GM21737 (cell line): ENCODE measurements at regions not wholly inside any gene's neighbourhood (a gene's known extent, or its start where the extent isn't known, plus 50 kb on each side); places are given as distances from the start of the nearest gene placed in this dataset.
"Not testable (repeated sequence)": the region's sequence is repeated elsewhere in the genome, so short reads cannot be mapped to it uniquely, and the experiment has no call there.

Source experiments
- ATAC-seq: cut with Tn5 transposase; IDR thresholded peaks from one replicate; pipeline ENCODE4 v1.9.1; 2021; ENCODE audit warnings: mild to moderate bottlenecking, moderate library complexity; ENCODE audit not compliant: unreplicated experiment

DNA sequence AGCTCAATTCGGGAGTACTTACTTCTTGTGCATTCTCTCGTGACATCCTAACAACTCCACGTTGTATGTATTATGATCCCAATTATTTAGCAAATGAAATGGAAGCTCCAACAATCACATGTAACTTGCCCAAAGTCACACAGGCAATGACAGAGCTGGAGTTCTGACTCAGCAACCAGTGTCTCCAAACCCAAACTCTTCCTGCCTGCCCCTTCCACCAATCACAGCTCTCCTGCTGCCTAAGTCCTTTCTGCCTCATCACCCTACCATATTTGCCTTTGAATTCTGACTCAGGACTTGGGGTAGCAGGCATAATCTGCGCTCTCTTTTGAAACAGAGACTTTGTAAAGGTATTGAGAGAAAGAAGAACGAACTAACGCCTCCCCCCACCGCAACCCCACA, 245.2 kb upstream of the MAF start:
- ATAC-seq, result no peak

DNA sequence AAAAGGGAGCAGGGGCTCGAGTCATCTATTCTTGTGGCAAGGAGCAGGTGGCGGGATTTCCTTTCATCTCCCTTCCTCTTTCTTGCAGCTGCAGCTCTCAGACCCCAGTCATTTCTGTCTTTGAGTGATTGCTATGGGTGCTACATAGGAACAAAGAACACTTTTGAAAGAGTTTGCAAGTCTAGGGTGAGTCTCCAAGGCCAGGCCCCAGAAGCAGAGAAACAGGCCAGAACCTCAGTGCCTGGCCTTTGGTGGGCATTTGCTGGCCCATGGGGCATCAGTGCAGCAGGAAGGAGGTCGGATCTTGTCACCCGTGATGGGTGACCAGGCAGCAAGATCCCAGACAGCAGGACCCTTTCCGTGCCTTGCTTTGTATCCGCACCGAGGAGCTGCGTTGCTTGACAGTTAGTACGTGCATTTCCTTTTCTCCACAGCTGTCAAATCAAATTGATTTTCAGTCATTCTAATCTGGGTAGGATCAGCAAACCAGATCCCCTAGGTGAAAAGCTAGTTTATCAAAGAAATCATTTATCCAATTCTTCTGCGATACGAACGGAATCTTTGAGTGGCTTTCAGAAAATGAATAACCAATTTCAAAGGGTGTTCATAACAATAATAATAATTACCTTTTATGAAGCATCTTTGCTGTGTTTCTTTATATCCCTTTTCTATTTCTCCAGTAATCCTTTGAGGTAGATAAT, 244.6 kb upstream of the MAF start:
- ATAC-seq, result peak; percentile 70

DNA sequence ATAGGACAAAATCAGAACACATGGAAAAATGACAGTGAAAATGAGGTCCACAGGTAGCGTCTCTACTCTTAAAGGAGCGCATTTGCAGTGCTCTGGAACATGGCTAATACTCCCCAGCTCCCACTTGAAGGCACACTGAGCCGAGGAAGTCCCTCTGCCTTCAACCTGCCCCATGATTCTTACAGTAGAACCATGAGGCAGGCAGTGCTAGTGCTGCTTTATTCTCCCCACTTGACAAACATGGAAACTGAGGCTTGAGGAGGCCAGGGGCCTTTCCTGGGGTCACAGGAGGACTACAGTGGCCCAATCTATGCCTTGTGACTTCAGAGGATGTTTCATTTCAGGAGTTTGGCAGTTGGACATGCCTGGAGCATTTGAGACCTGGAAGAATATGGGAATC, 244.1 kb upstream of the MAF start:
- ATAC-seq, result no peak

DNA sequence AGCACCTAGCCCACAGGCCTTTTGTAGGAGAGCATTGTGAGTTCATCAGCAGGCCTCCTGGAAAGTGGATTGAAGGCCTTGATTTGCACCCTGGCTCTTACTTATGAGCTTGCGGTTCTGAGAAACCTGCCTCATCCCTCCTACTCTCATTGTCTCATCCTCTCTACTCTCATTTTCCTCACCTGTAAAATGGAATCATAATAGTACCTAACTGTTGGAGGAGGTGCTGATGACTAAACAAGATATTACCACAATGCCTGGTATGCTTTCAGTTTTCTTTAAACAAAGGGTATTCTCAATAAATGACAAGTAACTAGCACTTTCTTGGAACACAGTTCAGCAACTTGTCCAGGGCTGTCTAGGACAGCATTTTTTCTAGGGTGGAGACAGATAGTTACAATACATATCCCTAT, 243.1 kb upstream of the MAF start:
- no peak for ATAC-seq

DNA sequence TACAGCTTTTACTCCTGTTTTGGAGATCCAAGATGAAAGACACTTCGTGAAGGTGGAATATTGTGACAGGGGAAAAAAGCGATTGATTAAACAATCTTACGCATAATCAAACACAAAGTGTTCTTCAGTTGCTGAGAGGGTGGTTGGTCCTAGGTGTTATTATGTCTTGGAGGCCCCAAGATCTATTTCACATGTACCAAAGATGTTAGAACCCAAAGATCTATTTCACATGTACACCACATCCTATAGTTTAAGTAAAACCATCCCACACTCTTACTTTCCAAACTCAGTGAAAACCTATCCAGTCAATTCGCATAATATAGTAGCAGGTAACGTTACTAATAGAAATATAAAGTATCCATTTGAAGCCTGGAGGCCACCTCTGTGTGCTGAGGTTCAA, 242.6 kb upstream of the MAF start:
- no peak for ATAC-seq

DNA sequence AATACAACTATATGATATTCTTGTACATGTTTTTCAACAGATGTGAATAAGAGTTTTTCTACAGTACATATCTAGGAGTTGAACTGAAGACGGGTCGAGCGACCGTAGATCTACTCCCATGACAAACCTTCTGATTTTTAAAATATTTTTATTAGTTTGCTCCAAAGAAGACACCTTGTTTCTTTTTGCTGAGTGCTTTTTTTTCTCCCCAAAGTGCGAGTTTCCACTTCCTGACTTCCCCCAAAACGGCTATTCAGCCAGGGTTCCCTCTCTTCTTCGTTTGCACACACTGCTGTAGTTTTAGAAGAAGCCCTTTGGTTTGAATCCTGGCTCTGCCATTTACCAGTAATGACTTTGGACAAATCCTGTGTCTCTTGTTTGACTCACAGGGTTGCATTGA, 241.7 kb upstream of the MAF start:
- ATAC-seq, result no peak

DNA sequence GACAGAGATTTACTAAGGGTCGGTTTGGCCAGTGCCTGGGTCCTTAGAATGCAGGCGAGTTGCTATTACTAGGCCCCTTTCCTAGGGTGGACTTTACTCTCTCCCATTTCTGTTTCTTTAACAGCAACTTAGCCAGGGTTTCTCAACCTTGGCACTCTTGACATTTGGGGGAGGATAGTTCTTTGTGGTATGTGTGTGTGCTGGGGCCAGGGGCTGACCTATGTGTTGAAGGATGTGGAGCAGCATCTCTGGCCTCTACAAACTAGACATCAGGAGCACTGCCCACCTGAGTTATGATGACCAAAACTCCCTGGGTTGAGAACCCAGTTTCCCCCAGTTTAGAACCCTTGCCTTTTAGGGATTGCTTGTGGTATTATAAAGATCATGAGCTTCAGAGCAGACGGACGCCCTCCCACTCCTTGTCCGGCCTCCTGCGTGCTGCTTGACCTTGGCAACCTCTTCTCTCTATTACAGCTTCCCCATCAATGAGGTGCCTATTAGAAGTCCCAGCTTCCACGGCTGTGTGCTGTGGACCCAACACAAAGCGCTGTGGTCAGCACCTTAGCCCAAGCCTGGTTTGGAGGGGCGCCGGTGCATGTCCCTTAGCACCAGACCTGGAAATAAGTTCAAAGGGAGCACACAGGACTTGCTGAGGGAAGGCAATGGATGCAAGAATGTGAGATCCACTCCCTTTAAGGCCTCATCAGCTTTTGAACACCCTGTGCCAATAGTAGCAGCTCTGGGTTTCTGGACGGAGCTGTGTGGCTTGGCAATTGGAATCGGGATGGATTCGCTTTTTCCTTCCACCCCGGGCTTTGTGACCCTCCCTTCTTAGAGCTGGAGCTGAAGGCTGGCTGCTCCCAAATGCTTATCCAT, 239.2 kb upstream of the MAF start:
- no peak for ATAC-seq

DNA sequence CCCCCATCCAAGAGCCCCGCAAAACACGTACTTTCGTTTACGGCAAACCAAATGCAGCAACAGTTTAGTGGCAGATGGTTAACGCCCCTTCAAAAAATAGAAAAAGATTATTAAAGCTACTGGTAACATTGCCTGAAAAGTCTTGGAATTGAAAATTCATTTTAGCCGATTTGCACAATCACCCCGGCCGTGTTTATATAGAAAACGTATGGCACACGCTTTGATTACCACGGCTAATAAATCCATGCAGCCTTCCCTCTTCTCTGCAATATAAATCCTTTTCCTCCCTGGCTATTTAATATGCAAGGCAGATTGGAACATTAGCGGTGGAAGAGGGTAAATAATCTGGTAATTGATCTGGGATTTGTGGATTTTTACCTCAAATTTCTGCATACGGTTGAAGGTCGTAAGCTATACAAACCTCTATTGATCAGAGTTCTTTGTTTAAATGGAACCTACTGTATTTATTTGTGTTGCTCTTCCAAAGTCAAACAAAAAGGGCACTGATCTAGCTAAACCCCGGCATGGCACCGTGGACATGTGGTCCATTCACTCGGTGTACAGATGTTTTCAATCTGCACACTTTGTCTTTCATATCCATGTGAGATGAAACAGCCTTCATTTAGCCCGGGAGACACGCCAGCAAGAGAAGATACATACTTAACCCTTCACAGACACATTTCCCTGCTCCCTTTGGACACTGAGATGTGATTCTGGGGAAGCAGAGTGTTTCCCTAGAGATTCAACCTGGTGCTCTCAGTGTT, 238.1 kb upstream of the MAF start:
- no peak for ATAC-seq

DNA sequence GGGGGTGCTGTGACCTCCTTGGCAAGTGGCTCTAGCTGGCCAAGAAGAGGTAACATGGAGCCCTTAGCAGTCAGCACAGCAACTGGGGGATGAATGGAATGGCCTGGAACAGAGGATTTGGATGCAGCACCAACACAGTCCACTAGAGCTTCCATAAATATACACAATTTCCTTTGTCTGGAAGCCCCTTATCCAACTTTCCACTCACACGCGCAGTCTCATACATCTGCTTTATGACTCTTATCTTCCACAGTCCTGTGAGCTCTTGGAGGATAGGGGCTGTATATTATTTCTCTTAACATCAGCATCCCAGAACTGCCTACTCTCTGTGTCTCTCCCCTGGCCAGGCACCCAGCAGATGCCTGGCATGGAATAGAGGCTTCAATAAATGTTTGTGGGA, 235.6 kb upstream of the MAF start:
- no peak for ATAC-seq

DNA sequence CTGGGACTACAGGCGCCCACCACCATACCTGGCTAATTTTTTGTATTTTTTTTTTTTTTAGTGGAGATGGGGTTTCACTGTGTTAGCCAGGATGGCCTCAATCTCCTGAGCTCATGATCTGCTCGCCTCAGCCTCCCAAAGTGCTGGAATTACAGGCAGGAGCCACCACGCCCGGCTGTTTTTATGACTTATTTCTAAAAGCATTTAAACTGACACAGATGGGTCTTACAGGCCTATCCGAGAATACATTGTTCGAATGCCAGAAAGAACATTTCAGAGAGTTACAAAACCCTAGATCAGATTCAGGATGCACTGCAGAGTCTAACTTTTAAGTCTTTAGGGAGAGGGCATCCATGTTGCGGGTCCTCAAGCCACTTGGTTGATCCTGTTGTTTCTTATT, 234.7 kb upstream of the MAF start:
- ATAC-seq, result no peak

DNA sequence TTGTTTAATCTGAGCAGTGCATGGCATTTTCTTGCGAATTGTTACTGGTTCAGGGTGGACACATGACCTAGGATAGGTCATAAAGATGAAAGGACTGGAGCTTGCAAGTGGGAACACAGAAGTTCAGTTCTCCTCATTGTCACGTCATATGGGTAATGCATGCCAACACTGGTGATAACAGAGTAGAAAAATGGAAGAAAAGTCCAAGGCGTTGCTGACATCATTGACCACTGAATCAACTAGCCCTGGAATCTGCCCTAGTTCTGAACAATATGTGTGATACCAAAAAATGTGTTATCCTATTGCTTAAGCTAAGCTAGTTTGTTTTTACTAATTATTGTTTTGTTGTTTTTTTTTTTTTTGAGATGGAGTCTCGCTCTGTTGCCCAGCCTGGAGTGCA, 234.2 kb upstream of the MAF start:
- no peak for ATAC-seq

DNA sequence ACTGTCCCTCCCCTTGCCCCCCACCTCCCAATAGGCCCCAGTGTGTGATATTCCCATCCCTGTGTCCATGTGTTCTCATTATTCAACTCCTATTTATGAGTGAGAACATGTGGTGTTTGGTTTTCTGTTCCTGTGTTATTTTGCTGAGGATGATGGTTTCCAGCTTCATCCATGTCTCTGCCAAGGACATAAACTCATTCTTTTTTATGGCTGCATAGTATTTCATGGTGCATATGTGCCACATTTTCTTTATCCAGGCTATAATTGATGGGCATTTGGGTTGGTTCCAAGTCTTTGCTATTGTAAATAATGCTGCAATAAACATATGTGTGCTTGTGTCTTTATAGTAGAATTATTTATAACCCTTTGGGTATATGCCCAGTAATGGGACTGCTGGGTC, 233.5 kb upstream of the MAF start:
- ATAC-seq, result not testable (repeated sequence)

DNA sequence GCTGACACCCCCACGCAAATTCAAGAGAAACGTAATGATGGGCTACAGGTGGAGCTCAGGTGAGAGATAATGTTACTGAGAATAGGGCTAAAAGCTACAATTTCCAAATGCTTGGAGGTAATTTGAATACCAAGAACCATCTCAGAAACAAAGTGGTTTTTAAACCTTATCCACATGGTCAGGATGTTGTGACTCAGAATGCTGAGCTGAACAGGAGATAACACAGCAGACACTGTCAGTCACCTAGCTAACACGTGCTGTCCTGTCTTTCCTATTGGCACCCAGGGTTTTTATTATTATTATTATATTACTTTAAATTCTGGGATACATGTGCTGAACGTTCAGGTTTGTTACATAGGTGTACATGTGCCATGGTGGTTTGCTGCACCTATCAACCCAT, 233.0 kb upstream of the MAF start:
- ATAC-seq, result no peak

DNA sequence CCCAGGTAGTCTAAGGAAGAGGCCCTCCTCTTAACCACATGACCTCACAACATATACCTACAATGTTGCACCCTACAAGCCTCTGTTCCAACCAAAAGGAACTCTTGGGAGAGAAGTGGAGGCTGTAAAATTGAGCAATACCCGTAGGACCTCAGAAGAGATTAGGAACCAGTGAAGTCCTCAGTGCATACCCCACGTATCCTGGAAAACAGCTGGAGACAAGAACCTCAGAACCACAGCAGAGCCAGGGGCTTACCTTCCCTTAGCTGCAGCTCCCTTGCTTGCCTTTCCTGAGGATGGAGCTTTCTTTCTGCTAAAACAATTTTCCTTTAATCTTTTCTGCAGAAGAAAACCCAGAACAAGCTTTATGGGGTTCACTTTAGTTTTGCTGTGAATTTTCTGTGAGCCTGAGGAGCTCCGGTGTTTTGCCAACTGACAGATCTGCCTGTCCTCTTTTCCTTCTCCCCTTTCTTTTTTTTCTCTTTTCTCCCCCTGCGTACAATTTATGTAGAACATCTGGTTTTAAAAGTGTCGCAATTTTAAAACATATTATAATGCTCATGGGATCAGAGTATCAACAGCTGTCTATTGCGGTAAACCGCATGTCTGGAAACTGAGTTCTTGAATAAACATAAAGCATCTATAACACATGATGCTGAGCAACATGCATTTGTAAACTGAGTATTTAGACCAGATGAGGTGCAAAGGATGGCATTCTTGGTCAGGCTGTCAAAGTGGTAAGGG, 226.4 kb upstream of the MAF start:
- ATAC-seq, result no peak

DNA sequence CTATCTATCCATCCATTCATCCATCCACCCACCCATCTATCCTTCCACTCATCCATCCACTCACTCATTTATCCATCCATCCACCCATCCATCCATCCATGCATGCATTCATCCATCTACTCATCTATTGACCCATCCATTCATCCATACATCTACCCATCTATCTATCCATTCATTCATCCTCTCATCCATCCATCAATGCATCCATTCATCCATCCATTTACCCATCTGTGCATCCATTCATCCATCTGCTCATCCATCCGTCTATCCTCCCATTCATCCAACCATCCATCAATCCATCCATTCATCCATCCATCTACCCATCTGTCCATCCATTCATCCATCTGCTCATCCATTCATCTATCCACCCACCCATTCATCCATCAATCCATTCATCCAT, 224.5 kb upstream of the MAF start:
- no peak for ATAC-seq

DNA sequence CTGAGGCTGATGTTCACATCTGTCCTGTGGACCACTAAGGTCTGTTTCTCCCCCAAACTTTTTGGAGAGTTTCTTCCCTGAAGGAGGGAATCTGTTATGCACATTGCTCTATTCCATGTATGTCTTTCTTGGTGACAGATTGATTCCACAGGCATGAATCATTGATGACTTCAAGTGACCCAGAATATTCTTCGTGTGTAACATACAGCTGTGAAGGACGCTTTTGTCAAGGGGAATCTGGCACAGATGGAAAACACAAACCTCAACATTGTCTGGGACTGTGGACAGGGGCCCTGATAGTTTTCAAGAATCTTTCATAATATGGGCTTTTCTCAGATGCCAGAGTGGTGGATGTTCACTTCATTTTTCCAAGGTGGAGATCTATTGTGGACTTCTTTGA, 223.1 kb upstream of the MAF start:
- ATAC-seq, result no peak

DNA sequence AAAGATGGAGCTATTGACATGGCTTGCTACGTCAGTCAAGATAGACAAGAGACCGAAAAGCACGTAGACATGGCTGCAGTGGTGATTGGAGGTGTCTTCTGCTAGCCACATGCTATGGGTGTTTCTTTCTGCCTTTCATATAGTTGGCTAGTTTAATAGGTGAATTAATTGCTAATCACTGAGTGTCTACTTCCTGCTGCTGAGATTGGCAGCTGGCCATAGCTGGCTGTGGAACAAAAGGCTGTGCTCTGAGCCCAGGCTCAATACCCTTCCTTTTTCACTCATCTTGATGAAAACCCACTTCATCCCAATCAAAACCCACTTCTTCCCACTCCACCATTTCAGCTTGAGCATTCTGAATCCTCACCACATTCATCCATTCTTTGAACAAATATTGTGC, 221.4 kb upstream of the MAF start:
- no peak for ATAC-seq

DNA sequence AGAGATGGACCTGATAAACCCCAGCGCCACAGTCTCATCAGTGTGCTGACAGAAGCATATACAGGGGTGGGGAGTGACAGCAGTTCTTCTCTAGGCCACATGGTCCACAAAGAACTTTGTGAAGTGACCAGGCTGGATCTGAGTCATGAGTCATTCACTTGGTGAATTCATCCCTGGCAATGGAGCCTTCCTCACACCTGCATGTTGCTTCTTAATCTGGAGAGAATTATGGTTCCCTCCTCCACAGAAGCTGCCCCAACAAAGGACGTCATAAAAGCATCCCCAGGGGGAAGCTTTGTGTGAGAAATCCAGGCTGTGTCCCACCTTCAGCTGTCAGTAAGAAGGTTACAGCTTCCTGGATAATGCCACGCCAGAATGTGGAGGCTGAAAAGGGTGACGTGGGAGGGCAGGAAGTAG, 215.6 kb upstream of the MAF start:
- no peak for ATAC-seq

DNA sequence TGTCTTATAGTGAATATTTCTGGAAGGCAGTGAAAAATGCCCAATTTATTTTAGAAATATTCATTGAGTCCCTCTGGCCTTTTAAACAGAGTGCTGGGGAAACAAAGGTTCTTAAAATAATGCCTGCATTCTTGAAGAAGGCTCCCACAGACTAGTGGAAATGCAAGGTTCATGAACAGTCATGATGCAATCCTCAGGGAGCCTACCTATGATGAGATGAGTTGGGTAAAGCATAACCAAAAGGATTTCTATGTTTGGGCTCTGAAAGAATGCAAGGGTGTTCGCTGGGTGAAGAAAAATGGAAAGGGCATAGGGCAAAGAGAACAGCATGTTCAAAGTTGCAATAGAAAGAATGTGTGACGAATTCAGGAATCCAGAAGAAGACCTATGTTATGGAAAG, 214.5 kb upstream of the MAF start:
- no peak for ATAC-seq

DNA sequence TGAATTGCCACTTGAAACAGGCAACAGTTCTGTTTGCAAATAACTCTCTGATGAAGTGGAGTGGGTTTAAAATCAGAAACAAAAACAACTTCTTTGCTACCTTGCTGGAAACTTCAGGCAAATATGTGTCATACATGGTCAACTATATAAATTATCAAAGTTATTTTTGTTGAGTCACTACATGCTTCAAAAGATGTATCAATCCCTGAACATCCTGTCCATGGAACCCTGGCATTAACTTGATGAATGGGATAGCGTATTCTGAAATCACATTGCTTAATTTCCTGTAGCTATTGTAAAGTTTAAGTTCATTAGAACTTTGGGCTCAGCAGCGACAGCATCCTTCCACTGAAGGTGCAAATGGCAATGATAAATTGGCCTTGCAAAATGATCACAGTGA, 213.6 kb upstream of the MAF start:
- ATAC-seq, result no peak

DNA sequence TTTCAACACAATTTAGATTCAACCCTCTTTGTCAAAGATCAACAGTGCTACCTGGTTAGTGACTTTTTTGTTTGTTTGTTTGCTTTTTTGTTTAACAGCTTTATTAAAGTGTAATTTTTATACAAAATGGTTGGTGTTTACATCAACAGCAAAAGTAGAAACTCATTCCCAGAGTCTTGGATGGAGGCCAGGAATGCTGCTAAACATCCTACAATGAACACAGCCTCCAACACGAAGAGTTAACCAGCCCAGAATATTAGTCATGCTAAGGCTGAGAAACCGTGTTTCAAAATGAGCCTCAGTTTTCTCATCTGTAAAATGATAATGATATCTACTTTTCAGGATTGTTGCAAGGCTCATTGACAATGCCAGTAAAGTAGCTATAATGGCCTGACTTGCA, 211.0 kb upstream of the MAF start:
- ATAC-seq, result no peak
